Stimulated activated memory B cell treated with anti-CD40 and anti-IgM and Interleukin-4, amounts not matched to agents 10 μg/mL and 1 μg/mL and 100 μg/mL, for 72 hours (primary cell): ENCODE measurements at regions not wholly inside any gene's neighbourhood (a gene's known extent, or its start where the extent isn't known, plus 50 kb on each side); places are given as distances from the start of the nearest gene placed in this dataset.

Source experiments
- ATAC-seq: fragments of 150-1000 bp; cut with Tn5 transposase; 2 replicates; pipeline ENCODE4 v1.10.0; 2021
- H3K27ac Mint-ChIP-seq: one replicate; pipeline ENCODE4 v1.8.0; 2022; ENCODE audit warnings: mild to moderate bottlenecking, mixed read lengths
- H3K27me3 Mint-ChIP-seq: one replicate; pipeline ENCODE4 v1.8.0; 2022; ENCODE audit warnings: mixed read lengths
- H3K36me3 Mint-ChIP-seq: one replicate; pipeline ENCODE4 v1.8.0; 2022; ENCODE audit warnings: mixed read lengths
- H3K4me1 Mint-ChIP-seq: one replicate; pipeline ENCODE4 v1.8.0; 2022; ENCODE audit warnings: mixed read lengths
- H3K4me3 Mint-ChIP-seq: one replicate; pipeline ENCODE4 v1.8.0; 2022; ENCODE audit warnings: mild to moderate bottlenecking, moderate library complexity, mixed read lengths
- H3K9me3 Mint-ChIP-seq: one replicate; pipeline ENCODE4 v1.8.0; 2022; ENCODE audit warnings: mixed read lengths

DNA sequence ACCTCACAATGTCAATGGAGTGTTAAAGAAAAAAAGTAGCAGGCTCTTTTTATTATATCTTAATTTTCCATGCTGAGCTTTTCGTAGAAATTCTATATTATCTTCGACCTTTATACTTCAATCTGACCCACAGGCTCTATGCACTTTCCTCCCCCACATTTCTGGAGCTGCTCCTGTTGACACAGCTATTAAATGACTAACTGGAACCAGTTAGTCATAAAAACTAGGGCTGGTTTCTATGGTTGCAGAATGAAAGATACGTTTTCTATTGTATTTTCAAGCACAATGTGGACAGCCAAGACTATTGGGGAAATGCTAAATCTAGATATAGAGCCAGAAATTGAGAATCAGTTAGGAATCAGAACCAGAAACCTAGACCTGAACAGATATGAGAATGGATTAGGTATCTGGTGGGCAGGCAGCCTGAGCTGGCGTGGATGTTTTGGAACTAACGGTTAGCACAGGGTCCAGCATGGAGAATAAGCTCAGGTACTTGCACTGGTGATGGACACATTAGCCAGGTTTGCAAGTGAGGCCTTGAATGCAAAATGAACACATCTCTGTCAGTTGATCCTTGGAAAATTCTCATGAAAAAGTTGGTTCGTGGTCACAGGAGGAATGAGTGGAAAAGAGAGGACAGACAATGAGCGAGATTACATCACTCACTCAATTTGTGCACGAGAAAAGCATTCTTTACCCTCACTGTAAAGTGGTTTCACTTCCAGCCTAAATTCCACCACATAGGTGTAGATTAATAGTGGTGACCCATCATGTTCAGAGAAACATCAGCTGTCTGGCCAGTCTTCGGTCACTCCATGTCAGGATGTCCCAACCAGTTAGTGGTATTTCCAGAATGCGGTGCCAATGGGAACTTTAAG, 144.6 kb upstream of the EPHA4 start:
- no peaks in the 10 kb centered on the region for H3K4me1 Mint-ChIP-seq
- ATAC-seq: no peak
- no peak overlapping the region for H3K27ac Mint-ChIP-seq
- no peak overlapping the region for H3K4me3 Mint-ChIP-seq
- H3K36me3 Mint-ChIP-seq: no peaks in the 10 kb centered on the region
- no peaks in the 10 kb centered on the region for H3K9me3 Mint-ChIP-seq
- H3K27me3 Mint-ChIP-seq: no peaks in the 10 kb centered on the region

DNA sequence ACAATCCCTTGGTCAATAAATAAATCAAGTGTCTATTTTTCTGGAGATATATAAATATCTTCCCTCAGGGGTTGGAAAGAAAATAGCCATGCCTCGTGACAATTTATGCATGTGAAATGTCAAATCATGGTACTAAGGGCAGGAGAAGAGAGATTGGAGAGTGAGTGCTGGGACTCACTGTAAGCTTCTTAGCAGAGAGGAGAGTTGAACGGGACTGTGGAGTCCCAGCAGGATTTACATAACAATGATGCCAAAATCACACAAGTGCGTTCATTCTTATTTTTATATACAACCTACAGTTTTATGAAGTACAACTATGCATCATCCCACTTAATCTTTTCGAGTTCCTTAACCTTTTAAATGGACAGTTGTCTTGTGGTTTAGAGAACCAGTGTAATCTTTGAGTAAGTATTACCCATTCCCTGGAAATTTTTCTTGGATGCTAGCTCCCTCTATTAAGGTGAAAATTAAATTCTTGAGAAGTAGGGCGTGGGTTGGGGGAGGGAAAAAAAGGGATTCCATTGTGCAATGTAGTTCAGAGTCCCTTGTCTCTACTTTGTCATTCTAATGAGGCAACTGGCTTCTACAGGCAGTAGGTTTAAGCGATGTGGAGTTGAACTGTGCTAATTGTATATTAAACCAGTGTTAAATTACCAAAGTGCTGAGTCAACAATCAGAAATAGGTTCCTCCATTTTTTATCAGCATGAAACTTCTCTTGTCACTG, 143.6 kb upstream of the EPHA4 start:
- no peaks in the 10 kb centered on the region for H3K36me3 Mint-ChIP-seq
- H3K4me1 Mint-ChIP-seq: no peaks in the 10 kb centered on the region
- no peak overlapping the region for H3K27ac Mint-ChIP-seq
- H3K9me3 Mint-ChIP-seq: no peaks in the 10 kb centered on the region
- H3K27me3 Mint-ChIP-seq: no peaks in the 10 kb centered on the region
- no peak for ATAC-seq
- no peak overlapping the region for H3K4me3 Mint-ChIP-seq

DNA sequence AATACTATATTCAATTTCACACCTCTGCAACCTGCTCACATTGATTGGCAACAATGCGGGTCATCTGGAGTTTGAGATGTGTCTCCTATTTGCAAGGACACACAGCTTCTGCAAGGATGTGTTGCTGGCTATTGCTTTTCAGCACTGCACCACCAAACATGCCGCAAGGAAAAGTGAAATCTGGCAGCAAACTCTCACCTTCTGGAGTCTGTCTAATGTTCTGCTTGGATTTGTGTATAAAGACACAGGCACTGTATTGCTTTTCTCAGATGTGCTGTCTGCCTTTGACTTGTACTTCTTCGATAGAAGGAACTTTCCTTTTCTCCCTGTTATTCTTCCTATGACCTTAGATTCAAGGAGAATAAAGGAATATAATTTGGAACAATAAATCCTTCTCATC, 138.6 kb upstream of the EPHA4 start:
- no peaks in the 10 kb centered on the region for H3K4me1 Mint-ChIP-seq
- no peak overlapping the region for H3K27ac Mint-ChIP-seq
- no peaks in the 10 kb centered on the region for H3K36me3 Mint-ChIP-seq
- no peaks in the 10 kb centered on the region for H3K9me3 Mint-ChIP-seq
- no peak for ATAC-seq
- H3K27me3 Mint-ChIP-seq: no peaks in the 10 kb centered on the region
- H3K4me3 Mint-ChIP-seq: no peak overlapping the region

DNA sequence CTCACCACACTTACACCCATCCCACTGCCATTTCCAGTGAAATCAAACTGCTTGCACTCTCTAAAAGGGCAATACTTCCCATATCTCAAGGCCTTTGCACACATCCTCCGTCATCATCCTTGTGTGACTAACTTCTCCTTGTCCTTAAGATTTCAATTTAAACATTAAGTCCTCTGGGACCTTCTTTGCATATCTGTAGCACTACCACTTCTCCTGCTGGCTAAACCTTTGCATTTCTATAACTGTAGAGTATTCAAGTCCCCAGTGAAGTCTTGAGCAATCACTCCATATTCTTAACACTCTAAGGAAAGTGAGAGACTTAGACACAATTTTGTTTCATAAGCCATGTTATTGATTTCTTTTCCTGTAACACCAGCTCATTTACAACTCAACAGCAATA, 136.8 kb upstream of the EPHA4 start:
- no peak for ATAC-seq
- Mint-ChIP-seq H3K27me3 (no peaks in the 10 kb centered on the region), H3K4me3 (no peak overlapping the region), H3K9me3 (no peaks in the 10 kb centered on the region), H3K4me1 (no peaks in the 10 kb centered on the region), H3K36me3 (no peaks in the 10 kb centered on the region), H3K27ac (no peak overlapping the region)

DNA sequence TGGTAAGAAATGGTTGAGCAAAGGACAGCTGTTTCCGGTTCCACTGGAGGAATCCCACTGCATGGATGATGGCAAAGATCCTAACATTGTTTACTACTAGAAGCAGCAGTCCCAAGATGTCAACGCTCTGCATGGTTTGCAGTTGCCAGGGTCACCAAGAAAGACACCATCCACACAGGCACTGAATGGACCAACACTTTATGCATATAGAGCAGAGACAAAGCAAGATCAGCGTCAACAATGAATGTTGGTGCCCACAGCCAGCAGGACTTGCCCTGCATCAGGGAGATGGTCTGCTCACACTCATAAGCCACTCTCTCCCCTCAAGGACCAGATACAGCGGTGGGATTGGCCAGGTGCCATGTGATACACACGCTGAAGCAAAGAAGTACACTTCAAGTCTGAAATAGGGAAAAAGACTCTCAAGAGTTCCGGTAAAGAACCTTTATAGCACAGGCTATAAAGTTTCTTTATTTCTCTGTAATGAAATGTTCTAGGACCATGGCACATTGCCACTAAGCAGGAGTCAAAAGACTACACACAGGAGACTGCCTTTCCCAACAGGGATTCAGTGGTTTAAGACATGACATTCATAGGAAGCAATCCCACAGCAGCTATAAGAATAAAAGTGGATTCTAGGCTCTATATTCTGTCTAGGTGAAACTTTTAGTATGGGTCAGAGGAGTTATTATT, 133.2 kb upstream of the EPHA4 start:
- Mint-ChIP-seq H3K27ac (no peak overlapping the region), H3K4me3 (no peak overlapping the region), H3K4me1 (no peaks in the 10 kb centered on the region), H3K27me3 (no peaks in the 10 kb centered on the region), H3K9me3 (no peaks in the 10 kb centered on the region), H3K36me3 (no peaks in the 10 kb centered on the region)
- no peak for ATAC-seq

DNA sequence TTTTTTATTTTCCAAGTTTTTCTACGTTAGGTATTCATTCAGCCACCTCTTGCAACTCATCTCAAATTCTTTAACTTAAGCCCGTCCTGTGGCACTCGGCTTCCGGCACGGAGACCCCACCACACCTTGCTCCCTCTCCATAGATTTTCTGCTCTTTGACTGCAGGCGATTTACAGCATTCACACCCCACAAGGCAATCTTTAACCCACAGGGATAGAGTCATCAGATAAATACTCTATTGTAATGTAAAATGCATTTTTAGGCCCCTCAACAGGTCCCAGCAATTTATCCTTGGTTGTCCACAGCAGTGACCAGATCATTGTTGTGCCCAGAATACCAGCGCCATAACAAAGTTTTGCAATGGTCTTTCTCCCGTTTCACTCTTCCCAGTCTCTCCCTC, 132.3 kb upstream of the EPHA4 start:
- Mint-ChIP-seq H3K27me3 (no peaks in the 10 kb centered on the region), H3K27ac (no peak overlapping the region), H3K4me1 (no peaks in the 10 kb centered on the region), H3K4me3 (no peak overlapping the region), H3K36me3 (no peaks in the 10 kb centered on the region), H3K9me3 (no peaks in the 10 kb centered on the region)
- ATAC-seq: no peak

DNA sequence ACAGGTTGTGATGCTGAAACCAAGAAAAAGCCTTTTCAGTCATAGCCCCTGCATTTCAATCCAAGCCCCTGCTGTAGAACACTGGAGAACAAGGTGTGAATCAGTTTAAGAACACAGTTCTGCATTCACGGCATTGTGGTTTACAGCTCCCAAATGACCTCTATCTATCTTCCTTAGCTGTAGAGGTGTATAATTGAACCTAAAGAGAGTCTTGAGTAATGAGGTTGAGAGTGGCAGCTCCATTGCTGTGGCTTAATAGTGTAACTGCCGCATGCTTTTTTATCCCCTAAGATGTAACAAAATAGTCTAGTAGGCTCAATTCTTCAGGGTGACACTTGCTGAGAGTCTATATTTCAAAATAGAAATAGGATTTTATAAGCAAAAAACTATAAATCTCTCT, 121.3 kb upstream of the EPHA4 start:
- H3K4me1 Mint-ChIP-seq: no peaks in the 10 kb centered on the region
- no peak overlapping the region for H3K4me3 Mint-ChIP-seq
- no peaks in the 10 kb centered on the region for H3K36me3 Mint-ChIP-seq
- no peaks in the 10 kb centered on the region for H3K27me3 Mint-ChIP-seq
- peaks cover 2% of the 10 kb centered on the region for H3K9me3 Mint-ChIP-seq
- H3K27ac Mint-ChIP-seq: no peak overlapping the region
- ATAC-seq: no peak

DNA sequence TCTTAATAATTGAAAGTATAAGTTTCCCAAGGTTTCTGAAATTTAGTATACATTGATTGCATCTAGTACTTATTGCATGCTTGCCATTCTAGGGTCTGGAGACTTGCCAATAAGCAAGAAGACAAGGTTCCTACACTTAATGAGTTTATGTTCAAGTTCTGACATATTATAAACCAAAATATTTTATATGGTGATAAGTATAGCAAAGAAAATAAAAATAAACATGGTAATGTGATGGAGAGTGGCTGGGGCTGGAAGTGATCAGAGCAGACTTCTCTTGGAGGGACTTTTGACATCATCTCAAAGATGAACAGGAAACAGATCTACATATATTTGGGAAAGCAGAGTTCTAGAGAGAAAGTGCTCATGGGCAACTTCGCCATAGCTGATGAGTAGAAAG, 119.5 kb upstream of the EPHA4 start:
- Mint-ChIP-seq H3K4me1 (no peaks in the 10 kb centered on the region), H3K9me3 (no peaks in the 10 kb centered on the region), H3K36me3 (no peaks in the 10 kb centered on the region), H3K4me3 (no peak overlapping the region), H3K27me3 (no peaks in the 10 kb centered on the region), H3K27ac (no peak overlapping the region)
- no peak for ATAC-seq

DNA sequence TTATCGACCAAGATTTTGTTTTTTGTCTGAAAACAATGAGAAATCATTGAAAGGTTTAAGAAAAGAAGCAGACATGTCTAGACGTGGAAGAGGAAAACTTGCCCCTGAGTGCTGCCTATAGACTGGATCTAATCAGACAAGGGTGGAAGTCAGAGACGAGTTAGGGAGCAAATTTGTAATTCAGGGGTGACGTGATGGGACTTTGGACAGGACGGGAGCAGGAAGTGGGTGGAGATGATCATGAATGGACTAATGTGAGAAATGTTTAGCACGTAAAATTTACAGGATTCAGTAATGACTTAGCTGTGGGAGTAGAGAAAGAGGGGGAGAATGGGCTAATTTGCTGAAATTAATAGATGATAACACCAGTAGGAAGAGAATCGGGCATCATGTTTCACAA, 117.0 kb upstream of the EPHA4 start:
- no peak overlapping the region for H3K4me3 Mint-ChIP-seq
- H3K4me1 Mint-ChIP-seq: no peaks in the 10 kb centered on the region
- H3K36me3 Mint-ChIP-seq: no peaks in the 10 kb centered on the region
- H3K27ac Mint-ChIP-seq: no peak overlapping the region
- no peaks in the 10 kb centered on the region for H3K27me3 Mint-ChIP-seq
- H3K9me3 Mint-ChIP-seq: no peaks in the 10 kb centered on the region
- ATAC-seq: no peak

DNA sequence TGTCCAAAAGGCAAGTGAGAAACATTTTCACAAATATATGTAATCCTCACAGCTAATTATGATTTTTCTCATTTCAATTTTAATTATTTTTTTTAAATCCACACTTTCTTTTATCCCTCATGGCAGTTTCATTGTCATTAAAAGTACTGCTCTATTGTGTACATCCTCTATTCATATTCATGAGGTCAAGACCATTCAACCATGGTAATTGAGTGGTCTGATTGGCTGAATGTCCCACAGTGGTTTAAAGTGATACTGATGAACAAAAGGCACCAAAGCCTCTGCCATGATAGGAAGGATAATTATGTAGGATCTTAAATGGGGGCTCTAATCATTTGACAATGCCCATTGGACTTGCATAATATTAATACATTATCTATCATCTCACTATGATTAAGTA, 108.4 kb upstream of the EPHA4 start:
- H3K36me3 Mint-ChIP-seq: no peaks in the 10 kb centered on the region
- H3K27ac Mint-ChIP-seq: no peak overlapping the region
- no peak overlapping the region for H3K4me3 Mint-ChIP-seq
- H3K27me3 Mint-ChIP-seq: no peaks in the 10 kb centered on the region
- ATAC-seq: no peak
- H3K4me1 Mint-ChIP-seq: no peaks in the 10 kb centered on the region
- peaks cover 2% of the 10 kb centered on the region for H3K9me3 Mint-ChIP-seq

DNA sequence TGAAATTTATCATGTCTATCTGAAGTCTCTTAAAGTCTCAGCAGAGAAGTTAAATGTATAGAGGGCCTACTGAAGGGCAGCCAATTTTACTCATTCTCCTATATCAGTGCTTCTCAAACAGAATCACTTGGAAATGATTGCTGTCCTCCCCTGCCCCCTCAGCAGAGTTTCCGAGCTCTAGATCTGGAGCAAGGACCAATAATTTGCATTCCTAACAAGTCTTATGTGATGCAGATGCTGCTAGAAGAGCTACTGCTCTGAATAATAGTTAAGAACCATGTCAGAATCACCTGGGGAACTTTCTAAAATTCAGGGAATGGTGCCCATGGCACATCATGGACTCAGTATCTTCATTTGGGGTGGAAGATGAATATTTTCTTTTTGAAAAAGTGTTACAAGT, 105.6 kb upstream of the EPHA4 start:
- ATAC-seq: no peak
- peaks cover 5% of the 10 kb centered on the region for H3K9me3 Mint-ChIP-seq
- no peaks in the 10 kb centered on the region for H3K4me1 Mint-ChIP-seq
- no peaks in the 10 kb centered on the region for H3K36me3 Mint-ChIP-seq
- no peak overlapping the region for H3K27ac Mint-ChIP-seq
- H3K4me3 Mint-ChIP-seq: no peak overlapping the region
- H3K27me3 Mint-ChIP-seq: no peaks in the 10 kb centered on the region

DNA sequence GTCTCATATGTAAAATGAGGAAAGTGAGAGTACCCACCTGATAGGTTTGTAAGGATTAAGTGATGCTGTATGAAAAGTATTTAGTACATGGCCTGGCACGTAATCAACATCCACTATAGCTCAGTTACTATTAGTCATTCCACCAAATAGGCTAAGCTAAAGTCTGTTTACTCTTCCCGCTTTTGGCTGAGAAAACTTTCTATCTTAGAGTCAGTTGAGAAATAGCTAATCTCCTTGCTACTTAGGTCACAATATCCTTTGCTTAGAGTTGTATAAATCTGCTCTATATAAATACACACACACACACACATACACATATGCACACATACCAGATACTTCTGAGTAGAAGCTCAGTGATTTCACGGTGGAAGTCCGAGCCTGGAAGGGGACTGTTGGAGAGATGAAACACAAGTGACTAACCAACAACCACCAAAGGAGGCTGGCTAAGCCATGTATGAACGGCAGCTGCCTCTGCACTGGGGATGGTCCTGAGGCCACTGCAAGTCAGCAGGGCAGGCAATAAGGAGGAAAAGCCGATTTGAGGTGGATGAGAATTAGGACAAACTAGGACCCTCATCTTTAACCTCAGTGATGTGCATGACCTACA, 104.6 kb upstream of the EPHA4 start:
- Mint-ChIP-seq H3K9me3 (peaks cover 5% of the 10 kb centered on the region), H3K27me3 (no peaks in the 10 kb centered on the region), H3K27ac (no peak overlapping the region), H3K4me1 (no peaks in the 10 kb centered on the region), H3K36me3 (no peaks in the 10 kb centered on the region), H3K4me3 (no peak overlapping the region)
- ATAC-seq: no peak

DNA sequence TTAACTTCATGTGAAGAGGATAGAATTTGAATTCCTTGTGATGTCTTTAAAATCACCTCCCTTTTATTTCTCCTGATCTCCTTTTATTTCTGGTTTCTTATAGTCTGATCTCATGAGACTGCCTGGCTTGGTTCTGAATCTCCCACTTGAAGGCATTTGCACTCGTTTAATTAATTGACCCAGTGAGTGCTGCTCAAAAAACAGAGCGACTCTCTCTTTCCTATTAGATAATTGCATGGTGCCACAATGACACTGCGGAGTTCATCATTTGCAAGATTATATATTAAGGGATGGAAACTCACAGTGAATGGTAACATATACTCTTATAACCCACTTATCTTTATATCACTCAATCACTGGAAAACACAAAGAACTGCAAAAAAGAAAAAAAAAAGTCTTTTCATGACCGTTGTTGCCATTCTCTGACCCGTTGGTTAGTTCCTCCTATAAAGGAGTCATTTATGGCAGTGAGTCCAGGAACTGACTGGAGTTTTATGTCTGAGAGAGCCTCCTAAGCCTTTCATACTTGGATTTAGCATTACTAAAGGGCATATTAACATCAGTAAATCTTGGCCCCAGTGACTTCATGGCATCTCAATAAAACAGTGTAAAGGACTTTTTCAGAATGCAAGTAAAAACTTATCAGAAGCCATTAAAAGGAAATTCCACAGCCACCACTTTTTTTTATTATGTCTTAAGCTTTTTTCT, 103.3 kb upstream of the EPHA4 start:
- no peaks in the 10 kb centered on the region for H3K27me3 Mint-ChIP-seq
- H3K36me3 Mint-ChIP-seq: no peaks in the 10 kb centered on the region
- no peak overlapping the region for H3K27ac Mint-ChIP-seq
- ATAC-seq: no peak
- H3K4me1 Mint-ChIP-seq: no peaks in the 10 kb centered on the region
- no peak overlapping the region for H3K4me3 Mint-ChIP-seq
- peaks cover 5% of the 10 kb centered on the region for H3K9me3 Mint-ChIP-seq

DNA sequence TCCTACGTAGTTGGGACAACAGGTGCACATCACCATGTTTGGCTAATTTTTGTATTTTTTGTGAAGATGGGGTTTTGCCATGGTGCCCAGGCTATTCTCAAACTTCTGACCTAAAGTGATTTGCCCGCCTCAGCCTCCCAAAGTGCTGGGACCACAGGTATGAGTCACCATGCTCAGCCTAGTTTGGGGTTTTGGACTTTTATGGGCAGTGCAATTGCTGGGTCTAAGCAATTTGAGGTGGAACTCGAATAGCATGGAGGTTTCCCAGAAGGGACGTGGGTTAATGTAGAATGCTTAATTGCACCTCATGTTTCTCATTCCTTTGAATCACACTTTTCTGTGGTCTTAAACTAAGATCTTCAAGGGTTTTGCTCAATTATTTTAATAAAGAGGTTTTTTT, 102.3 kb upstream of the EPHA4 start:
- no peak for ATAC-seq
- no peak overlapping the region for H3K4me3 Mint-ChIP-seq
- H3K4me1 Mint-ChIP-seq: no peaks in the 10 kb centered on the region
- no peak overlapping the region for H3K27ac Mint-ChIP-seq
- no peaks in the 10 kb centered on the region for H3K27me3 Mint-ChIP-seq
- peaks cover 5% of the 10 kb centered on the region for H3K9me3 Mint-ChIP-seq
- H3K36me3 Mint-ChIP-seq: no peaks in the 10 kb centered on the region

DNA sequence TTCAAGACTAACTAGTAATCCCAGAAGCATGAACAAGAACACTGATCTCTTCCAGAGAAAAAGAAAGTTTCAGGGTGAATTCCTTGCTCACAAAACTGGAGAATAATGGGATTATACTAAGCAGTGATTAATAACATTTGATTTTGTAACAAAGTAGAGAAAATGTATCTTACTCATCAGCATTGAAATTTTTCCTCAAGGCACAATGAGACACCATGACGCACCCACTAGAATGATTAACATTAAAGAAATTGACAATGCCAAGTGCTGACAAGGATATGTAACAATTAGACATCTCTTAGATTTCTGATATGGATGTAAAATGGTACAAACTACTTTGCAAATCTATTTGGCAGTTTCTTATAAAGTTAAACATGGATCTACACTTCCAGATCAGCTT, 101.1 kb upstream of the EPHA4 start:
- no peak overlapping the region for H3K27ac Mint-ChIP-seq
- no peak overlapping the region for H3K4me3 Mint-ChIP-seq
- H3K27me3 Mint-ChIP-seq: no peaks in the 10 kb centered on the region
- peaks cover 7% of the 10 kb centered on the region for H3K9me3 Mint-ChIP-seq
- no peaks in the 10 kb centered on the region for H3K36me3 Mint-ChIP-seq
- no peaks in the 10 kb centered on the region for H3K4me1 Mint-ChIP-seq
- no peak for ATAC-seq
